ENCODE measurements at regions not wholly inside any gene's neighbourhood (a gene's known extent, or its start where the extent isn't known, plus 50 kb on each side); places are given as distances from the start of the nearest gene placed in this dataset.
"Not testable (repeated sequence)": the region's sequence is repeated elsewhere in the genome, so short reads cannot be mapped to it uniquely, and the experiment has no call there.

DNA sequence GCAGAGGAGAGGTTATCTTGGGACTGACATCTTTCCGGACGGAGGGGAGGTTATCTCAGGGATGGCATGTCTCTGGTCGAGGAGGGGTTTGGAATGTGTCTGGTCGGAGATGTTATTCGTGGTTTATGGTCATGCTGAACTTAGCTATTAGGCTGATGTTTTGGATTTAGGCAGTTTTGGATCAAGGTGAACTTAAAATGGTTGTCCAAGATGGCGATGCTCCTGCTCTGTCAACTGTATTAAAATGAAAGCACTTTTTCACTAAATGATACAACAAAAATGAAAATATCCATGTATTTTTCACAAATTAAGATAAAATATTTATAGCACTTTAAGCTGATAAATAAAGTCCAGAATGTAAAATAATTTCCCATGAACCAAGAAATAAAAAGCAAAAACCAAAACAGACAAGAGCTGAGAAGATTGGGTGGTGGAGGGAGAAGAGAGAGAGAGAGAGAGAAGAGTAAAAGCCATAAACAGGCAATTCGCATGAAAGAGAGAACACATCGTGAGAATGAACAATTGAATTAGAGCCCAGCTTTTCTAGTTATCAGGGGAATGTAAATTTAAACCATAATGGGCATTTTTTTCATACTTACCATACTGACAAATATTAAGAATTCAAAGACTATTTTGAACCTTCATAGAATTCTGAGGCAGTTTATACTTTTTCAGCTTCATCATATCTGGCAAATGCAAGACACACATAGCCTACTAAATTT, 2236.0 kb upstream of the AGA start (continued):
- TF ChIP-seq, protein P1, sequence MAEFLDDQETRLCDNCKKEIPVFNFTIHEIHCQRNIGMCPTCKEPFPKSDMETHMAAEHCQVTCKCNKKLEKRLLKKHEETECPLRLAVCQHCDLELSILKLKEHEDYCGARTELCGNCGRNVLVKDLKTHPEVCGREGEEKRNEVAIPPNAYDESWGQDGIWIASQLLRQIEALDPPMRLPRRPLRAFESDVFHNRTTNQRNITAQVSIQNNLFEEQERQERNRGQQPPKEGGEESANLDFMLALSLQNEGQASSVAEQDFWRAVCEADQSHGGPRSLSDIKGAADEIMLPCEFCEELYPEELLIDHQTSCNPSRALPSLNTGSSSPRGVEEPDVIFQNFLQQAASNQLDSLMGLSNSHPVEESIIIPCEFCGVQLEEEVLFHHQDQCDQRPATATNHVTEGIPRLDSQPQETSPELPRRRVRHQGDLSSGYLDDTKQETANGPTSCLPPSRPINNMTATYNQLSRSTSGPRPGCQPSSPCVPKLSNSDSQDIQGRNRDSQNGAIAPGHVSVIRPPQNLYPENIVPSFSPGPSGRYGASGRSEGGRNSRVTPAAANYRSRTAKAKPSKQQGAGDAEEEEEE (CRISPR knock-in tag; IDR thresholded peaks at IDR 0.05; ENCODE audit: borderline replicate concordance), result no peak
- TF ChIP-seq ZFP62 (CRISPR knock-in tag; IDR thresholded peaks at IDR 0.05), result no peak
- TF ChIP-seq GATAD1 (CRISPR knock-in tag; IDR thresholded peaks at IDR 0.05), result no peak

DNA sequence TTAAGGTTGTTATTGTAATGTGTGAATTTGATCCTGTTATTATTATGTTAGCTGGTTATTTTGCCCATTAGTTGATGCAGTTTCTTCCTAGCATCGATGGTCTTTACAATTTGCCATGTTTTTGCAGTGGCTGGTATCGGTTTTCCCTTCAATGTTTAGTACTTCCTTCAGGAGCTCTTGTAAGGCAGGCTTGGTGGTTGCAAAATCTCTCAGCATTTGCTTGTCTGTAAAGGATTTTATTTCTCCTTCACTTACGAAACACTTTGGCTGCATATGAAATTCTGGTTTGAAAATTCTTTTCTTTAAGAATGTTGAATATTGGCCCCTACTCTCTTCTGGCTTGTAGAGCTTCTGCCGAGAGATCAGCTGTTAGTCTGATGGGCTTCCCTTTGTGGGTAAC, 2241.4 kb upstream of the AGA start:
- H3K9me3 ChIP-seq (ENCODE audit: low read length), result peaks cover 13% of the 10 kb centered on the region
- H3K79me2 ChIP-seq (ENCODE audit: insufficient read depth, low read length); H3K27me3 ChIP-seq (ENCODE audit: control insufficient read depth in 1 of 2, insufficient read depth in 2 of 2, low read length in 2 of 2); H4K20me1 ChIP-seq (ENCODE audit: insufficient read depth, low read length); H3K27ac ChIP-seq (ENCODE audit: extremely low read length, insufficient read depth, low read length); in situ Hi-C loops (cut with HindIII; ENCODE audit: extremely low pct_ligation_motif_present, low pct_unique_long_range_greater_than_20kb); CTCF ChIA-PET (ENCODE audit: low intra/inter-chr PET ratio, low total read pairs); FAIRE-seq; DNase-seq (ENCODE audit: low spot score); POLR2A ChIA-PET; ATAC-seq; H3K36me3 ChIP-seq (replicated peaks in 1 of 2; ENCODE audit: control insufficient read depth in 1 of 2, insufficient read depth in 2 of 2, low read length in 2 of 2); BruUV-seq (replicated peaks); H3K4me3 ChIP-seq (replicated peaks in 1 of 3; ENCODE audit: insufficient read depth in 1 of 3, low read depth in 2 of 3, low read length in 3 of 3); H3K4me2 ChIP-seq (ENCODE audit: low read depth, low read length); intact Hi-C loops (cut with micrococcal nuclease; ENCODE audit: unreplicated experiment); H2AFZ ChIP-seq (ENCODE audit: low read length); H3K9ac ChIP-seq (ENCODE audit: insufficient read depth, low read depth, low read length); H3K4me1 ChIP-seq (ENCODE audit: insufficient read depth, low read length): not testable (repeated sequence)
- 10% methylated on average over 4 of the region's 4 CpGs for WGBS (ENCODE audit: low lambda C conversion rate)

DNA sequence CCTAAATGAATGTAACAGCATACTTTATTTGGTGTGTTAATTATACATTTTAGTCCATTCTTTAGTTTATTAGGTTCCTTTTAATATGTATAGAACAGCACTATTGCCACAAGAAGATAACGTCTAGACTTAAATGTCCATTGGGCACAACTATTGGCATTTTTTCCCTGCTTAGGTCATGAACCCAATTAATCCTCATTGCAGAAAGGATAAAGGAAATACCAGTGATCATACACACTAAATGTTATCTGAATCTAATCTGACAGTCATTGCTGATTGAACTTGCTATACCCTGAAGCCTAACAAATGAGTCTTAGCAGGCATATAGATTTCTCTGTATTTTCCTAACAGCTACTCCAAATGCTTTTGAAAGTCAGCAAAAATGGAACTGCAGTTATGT, 2250.0 kb upstream of the AGA start:
- no peak overlapping the region for H2AFZ ChIP-seq (ENCODE audit: low read length)
- no peak overlapping the region for H3K9ac ChIP-seq (ENCODE audit: insufficient read depth, low read depth, low read length)
- no peak overlapping the region for H3K27ac ChIP-seq (ENCODE audit: extremely low read length, insufficient read depth, low read length)
- BruUV-seq (replicated peaks), result no TSS peak
- no peak overlapping the region for H3K4me2 ChIP-seq (ENCODE audit: low read depth, low read length)
- no peaks in the 10 kb centered on the region for H4K20me1 ChIP-seq (ENCODE audit: insufficient read depth, low read length)
- no peak overlapping the region for H3K4me3 ChIP-seq (replicated peaks in 1 of 3; ENCODE audit: insufficient read depth in 1 of 3, low read depth in 2 of 3, low read length in 3 of 3)
- no peaks in the 10 kb centered on the region for H3K4me1 ChIP-seq (ENCODE audit: insufficient read depth, low read length)
- intact Hi-C loops (cut with micrococcal nuclease; ENCODE audit: unreplicated experiment), result no loop called here
- H3K27me3 ChIP-seq (ENCODE audit: control insufficient read depth in 1 of 2, insufficient read depth in 2 of 2, low read length in 2 of 2), result no peaks in the 10 kb centered on the region
- ATAC-seq (no peak), DNase-seq (ENCODE audit: low spot score) (no peak), FAIRE-seq (no peak)
- H3K36me3 ChIP-seq (replicated peaks in 1 of 2; ENCODE audit: control insufficient read depth in 1 of 2, insufficient read depth in 2 of 2, low read length in 2 of 2), result no peaks in the 10 kb centered on the region
- POLR2A ChIA-PET, result no interaction called here
- H3K9me3 ChIP-seq (ENCODE audit: low read length), result 0 out of 2 replicates have a peak, but pooled peaks cover 6% of the 10 kb centered on the region
- in situ Hi-C loops (cut with HindIII; ENCODE audit: extremely low pct_ligation_motif_present, low pct_unique_long_range_greater_than_20kb), result no loop called here
- 0% methylated on average over 1 of the region's 1 CpG for WGBS (ENCODE audit: low lambda C conversion rate)
- CTCF ChIA-PET (ENCODE audit: low intra/inter-chr PET ratio, low total read pairs), result no interaction called here
- H3K79me2 ChIP-seq (ENCODE audit: insufficient read depth, low read length), result no peaks in the 10 kb centered on the region
- TF ChIP-seq NFRKB (IDR thresholded peaks at IDR 0.05) (no peak), RAD21 (CRISPR knock-in tag; IDR thresholded peaks at IDR 0.05) (no peak), PPARG (CRISPR knock-in tag; conservative IDR thresholded peaks at IDR 0.05) (no peak), ZNF598 (CRISPR knock-in tag; IDR thresholded peaks at IDR 0.05; ENCODE audit: borderline replicate concordance) (no peak), ZNF761 (CRISPR knock-in tag; conservative IDR thresholded peaks at IDR 0.05) (no peak), ZNF841 (CRISPR knock-in tag; IDR thresholded peaks at IDR 0.05; ENCODE audit: borderline replicate concordance) (no peak)
- TF ChIP-seq, protein P2, sequence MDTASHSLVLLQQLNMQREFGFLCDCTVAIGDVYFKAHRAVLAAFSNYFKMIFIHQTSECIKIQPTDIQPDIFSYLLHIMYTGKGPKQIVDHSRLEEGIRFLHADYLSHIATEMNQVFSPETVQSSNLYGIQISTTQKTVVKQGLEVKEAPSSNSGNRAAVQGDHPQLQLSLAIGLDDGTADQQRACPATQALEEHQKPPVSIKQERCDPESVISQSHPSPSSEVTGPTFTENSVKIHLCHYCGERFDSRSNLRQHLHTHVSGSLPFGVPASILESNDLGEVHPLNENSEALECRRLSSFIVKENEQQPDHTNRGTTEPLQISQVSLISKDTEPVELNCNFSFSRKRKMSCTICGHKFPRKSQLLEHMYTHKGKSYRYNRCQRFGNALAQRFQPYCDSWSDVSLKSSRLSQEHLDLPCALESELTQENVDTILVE (CRISPR knock-in tag; IDR thresholded peaks at IDR 0.05), result no peak
- TF ChIP-seq, protein P3, sequence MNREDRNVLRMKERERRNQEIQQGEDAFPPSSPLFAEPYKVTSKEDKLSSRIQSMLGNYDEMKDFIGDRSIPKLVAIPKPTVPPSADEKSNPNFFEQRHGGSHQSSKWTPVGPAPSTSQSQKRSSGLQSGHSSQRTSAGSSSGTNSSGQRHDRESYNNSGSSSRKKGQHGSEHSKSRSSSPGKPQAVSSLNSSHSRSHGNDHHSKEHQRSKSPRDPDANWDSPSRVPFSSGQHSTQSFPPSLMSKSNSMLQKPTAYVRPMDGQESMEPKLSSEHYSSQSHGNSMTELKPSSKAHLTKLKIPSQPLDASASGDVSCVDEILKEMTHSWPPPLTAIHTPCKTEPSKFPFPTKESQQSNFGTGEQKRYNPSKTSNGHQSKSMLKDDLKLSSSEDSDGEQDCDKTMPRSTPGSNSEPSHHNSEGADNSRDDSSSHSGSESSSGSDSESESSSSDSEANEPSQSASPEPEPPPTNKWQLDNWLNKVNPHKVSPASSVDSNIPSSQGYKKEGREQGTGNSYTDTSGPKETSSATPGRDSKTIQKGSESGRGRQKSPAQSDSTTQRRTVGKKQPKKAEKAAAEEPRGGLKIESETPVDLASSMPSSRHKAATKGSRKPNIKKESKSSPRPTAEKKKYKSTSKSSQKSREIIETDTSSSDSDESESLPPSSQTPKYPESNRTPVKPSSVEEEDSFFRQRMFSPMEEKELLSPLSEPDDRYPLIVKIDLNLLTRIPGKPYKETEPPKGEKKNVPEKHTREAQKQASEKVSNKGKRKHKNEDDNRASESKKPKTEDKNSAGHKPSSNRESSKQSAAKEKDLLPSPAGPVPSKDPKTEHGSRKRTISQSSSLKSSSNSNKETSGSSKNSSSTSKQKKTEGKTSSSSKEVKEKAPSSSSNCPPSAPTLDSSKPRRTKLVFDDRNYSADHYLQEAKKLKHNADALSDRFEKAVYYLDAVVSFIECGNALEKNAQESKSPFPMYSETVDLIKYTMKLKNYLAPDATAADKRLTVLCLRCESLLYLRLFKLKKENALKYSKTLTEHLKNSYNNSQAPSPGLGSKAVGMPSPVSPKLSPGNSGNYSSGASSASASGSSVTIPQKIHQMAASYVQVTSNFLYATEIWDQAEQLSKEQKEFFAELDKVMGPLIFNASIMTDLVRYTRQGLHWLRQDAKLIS (CRISPR knock-in tag; IDR thresholded peaks at IDR 0.05), result no peak

Data from HepG2 (cell line).